ENCODE measurements at regions not wholly inside any gene's neighbourhood (a gene's known extent, or its start where the extent isn't known, plus 50 kb on each side); places are given as distances from the start of the nearest gene placed in this dataset.

DNA sequence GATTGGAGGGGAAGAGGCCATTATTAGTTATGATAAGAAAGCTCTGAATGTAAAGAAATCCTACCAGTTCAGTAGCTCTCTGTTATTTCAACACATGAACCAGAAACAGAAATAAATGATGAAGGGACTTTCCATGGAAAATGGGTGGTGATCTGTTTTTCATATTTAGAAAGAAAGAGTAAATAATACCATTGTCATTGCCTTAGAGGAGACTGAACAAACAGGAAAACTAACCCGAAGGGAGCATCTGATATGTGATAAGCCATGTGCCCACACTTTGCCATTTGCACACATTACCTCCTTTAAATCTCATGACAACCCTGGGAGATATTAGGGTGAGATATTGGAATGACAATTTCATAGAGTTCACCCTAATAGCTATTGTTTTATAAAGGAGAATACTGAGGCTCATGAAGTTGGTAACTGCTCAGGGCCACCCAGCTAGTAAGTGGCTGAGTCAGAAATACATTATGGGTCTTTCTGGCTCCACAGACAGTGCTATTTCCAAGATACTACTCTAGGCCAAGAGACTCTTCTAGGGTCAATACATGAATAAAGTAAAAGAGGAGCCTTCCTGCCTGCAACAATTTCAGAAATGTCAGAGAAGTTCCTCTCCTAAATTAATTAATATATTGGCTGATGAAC is 111.0 kb upstream of the SLIT3 start:
- TF ChIP-seq CTCF (IDR thresholded peaks at IDR 0.05): no peak
- no peak for TF ChIP-seq EZH2 (IDR thresholded peaks at IDR 0.05)

All from neural progenitor cell (in vitro differentiated cells).